Stimulated activated naive CD8-positive, alpha-beta T cell treated with anti-CD3 and anti-CD28 coated beads, Interleukin-15, Interleukin-2, amounts not matched to agents 100 ng/mL and 50 ng/mL, for 24 hours (primary cell): ENCODE measurements at regions not wholly inside any gene's neighbourhood (a gene's known extent, or its start where the extent isn't known, plus 50 kb on each side); places are given as distances from the start of the nearest gene placed in this dataset.

Experiments
- H3K27ac Mint-ChIP-seq: one replicate; pipeline ENCODE4 v1.8.0; 2021; ENCODE audit warnings: mild to moderate bottlenecking, mixed read lengths
- H3K27me3 Mint-ChIP-seq: one replicate; pipeline ENCODE4 v1.8.0; 2021; ENCODE audit warnings: mixed read lengths
- H3K36me3 Mint-ChIP-seq: one replicate; pipeline ENCODE4 v1.8.0; 2021; ENCODE audit warnings: low read depth, mixed read lengths
- H3K4me1 Mint-ChIP-seq: one replicate; pipeline ENCODE4 v1.8.0; 2021; ENCODE audit warnings: low read depth, mixed read lengths
- H3K4me3 Mint-ChIP-seq: one replicate; pipeline ENCODE4 v1.8.0; 2021; ENCODE audit warnings: mild to moderate bottlenecking, mixed read lengths
- H3K9me3 Mint-ChIP-seq: one replicate; pipeline ENCODE4 v1.8.0; 2021; ENCODE audit warnings: mixed read lengths

GRCh38 chr18:68438983-68439382 lies 275.9 kb downstream of the TMX3 start:
- H3K27ac Mint-ChIP-seq: no peak overlapping the region
- no peaks in the 10 kb centered on the region for H3K36me3 Mint-ChIP-seq
- H3K9me3 Mint-ChIP-seq: peaks cover 10% of the 10 kb centered on the region
- H3K27me3 Mint-ChIP-seq: peaks cover 3% of the 10 kb centered on the region
- peaks cover 6% of the 10 kb centered on the region for H3K4me1 Mint-ChIP-seq
- H3K4me3 Mint-ChIP-seq: no peak overlapping the region

- no peak overlapping the region for H3K27ac Mint-ChIP-seq
- H3K9me3 Mint-ChIP-seq: peaks cover 10% of the 10 kb centered on the region
- H3K4me3 Mint-ChIP-seq: no peak overlapping the region
- peaks cover 6% of the 10 kb centered on the region for H3K4me1 Mint-ChIP-seq
- H3K36me3 Mint-ChIP-seq: no peaks in the 10 kb centered on the region
- H3K27me3 Mint-ChIP-seq: peaks cover 3% of the 10 kb centered on the region
Observed at GRCh38 chr18:68438536-68438935, 276.4 kb downstream of the TMX3 start.

- no peak overlapping the region for H3K4me3 Mint-ChIP-seq
- peaks cover 10% of the 10 kb centered on the region for H3K9me3 Mint-ChIP-seq
- peaks cover 3% of the 10 kb centered on the region for H3K27me3 Mint-ChIP-seq
- H3K4me1 Mint-ChIP-seq: peaks cover 6% of the 10 kb centered on the region
- no peaks in the 10 kb centered on the region for H3K36me3 Mint-ChIP-seq
- H3K27ac Mint-ChIP-seq: no peak overlapping the region
Observed at GRCh38 chr18:68436485-68436884, 278.4 kb downstream of the TMX3 start.

GRCh38 chr18:68435581-68435980 lies 279.3 kb downstream of the TMX3 start:
- Mint-ChIP-seq H3K36me3 (no peaks in the 10 kb centered on the region), H3K27me3 (peaks cover 3% of the 10 kb centered on the region), H3K4me3 (no peak overlapping the region), H3K27ac (no peak overlapping the region), H3K9me3 (peaks cover 10% of the 10 kb centered on the region), H3K4me1 (peaks cover 6% of the 10 kb centered on the region)

- H3K4me3 Mint-ChIP-seq: no peak overlapping the region
- no peaks in the 10 kb centered on the region for H3K36me3 Mint-ChIP-seq
- no peaks in the 10 kb centered on the region for H3K27me3 Mint-ChIP-seq
- H3K27ac Mint-ChIP-seq: no peak overlapping the region
- peaks cover 6% of the 10 kb centered on the region for H3K4me1 Mint-ChIP-seq
- H3K9me3 Mint-ChIP-seq: peaks cover 4% of the 10 kb centered on the region
Observed at GRCh38 chr18:68431922-68432198, 283.0 kb downstream of the TMX3 start.

GRCh38 chr18:68431111-68431921 lies 283.6 kb downstream of the TMX3 start:
- Mint-ChIP-seq H3K27ac (no peak overlapping the region), H3K27me3 (no peaks in the 10 kb centered on the region), H3K9me3 (peaks cover 2% of the 10 kb centered on the region), H3K4me1 (peaks cover 2% of the 10 kb centered on the region), H3K36me3 (no peaks in the 10 kb centered on the region), H3K4me3 (no peak overlapping the region)

- H3K4me3 Mint-ChIP-seq: no peak overlapping the region
- no peaks in the 10 kb centered on the region for H3K4me1 Mint-ChIP-seq
- H3K27me3 Mint-ChIP-seq: no peaks in the 10 kb centered on the region
- no peak overlapping the region for H3K27ac Mint-ChIP-seq
- H3K9me3 Mint-ChIP-seq: no peaks in the 10 kb centered on the region
- no peaks in the 10 kb centered on the region for H3K36me3 Mint-ChIP-seq
Observed at GRCh38 chr18:68429841-68430240, 285.1 kb downstream of the TMX3 start.

- H3K27ac Mint-ChIP-seq: no peak overlapping the region
- H3K36me3 Mint-ChIP-seq: no peaks in the 10 kb centered on the region
- no peak overlapping the region for H3K4me3 Mint-ChIP-seq
- no peaks in the 10 kb centered on the region for H3K9me3 Mint-ChIP-seq
- no peaks in the 10 kb centered on the region for H3K4me1 Mint-ChIP-seq
- no peaks in the 10 kb centered on the region for H3K27me3 Mint-ChIP-seq
Observed at GRCh38 chr18:68429111-68429510, 285.8 kb downstream of the TMX3 start.

GRCh38 chr18:68428661-68429060 lies 286.2 kb downstream of the TMX3 start:
- Mint-ChIP-seq H3K27ac (no peak overlapping the region), H3K4me3 (no peak overlapping the region), H3K4me1 (no peaks in the 10 kb centered on the region), H3K9me3 (no peaks in the 10 kb centered on the region), H3K27me3 (no peaks in the 10 kb centered on the region), H3K36me3 (no peaks in the 10 kb centered on the region)

GRCh38 chr18:68427951-68428401 lies 286.9 kb downstream of the TMX3 start:
- no peaks in the 10 kb centered on the region for H3K36me3 Mint-ChIP-seq
- no peak overlapping the region for H3K27ac Mint-ChIP-seq
- no peak overlapping the region for H3K4me3 Mint-ChIP-seq
- no peaks in the 10 kb centered on the region for H3K9me3 Mint-ChIP-seq
- no peaks in the 10 kb centered on the region for H3K27me3 Mint-ChIP-seq
- no peaks in the 10 kb centered on the region for H3K4me1 Mint-ChIP-seq

GRCh38 chr18:68426731-68427315 lies 288.1 kb downstream of the TMX3 start:
- Mint-ChIP-seq H3K4me1 (no peaks in the 10 kb centered on the region), H3K4me3 (no peak overlapping the region), H3K27ac (no peak overlapping the region), H3K36me3 (no peaks in the 10 kb centered on the region), H3K27me3 (no peaks in the 10 kb centered on the region), H3K9me3 (no peaks in the 10 kb centered on the region)

GRCh38 chr18:68418881-68419280 lies 296.0 kb downstream of the TMX3 start:
- no peak overlapping the region for H3K27ac Mint-ChIP-seq
- H3K27me3 Mint-ChIP-seq: peaks cover 4% of the 10 kb centered on the region
- no peaks in the 10 kb centered on the region for H3K9me3 Mint-ChIP-seq
- H3K4me3 Mint-ChIP-seq: no peak overlapping the region
- H3K4me1 Mint-ChIP-seq: no peaks in the 10 kb centered on the region
- no peaks in the 10 kb centered on the region for H3K36me3 Mint-ChIP-seq

GRCh38 chr18:68418226-68418868 lies 296.6 kb downstream of the TMX3 start:
- Mint-ChIP-seq H3K4me3 (no peak overlapping the region), H3K27ac (no peak overlapping the region), H3K9me3 (no peaks in the 10 kb centered on the region), H3K36me3 (no peaks in the 10 kb centered on the region), H3K4me1 (no peaks in the 10 kb centered on the region), H3K27me3 (peaks cover 4% of the 10 kb centered on the region)

- Mint-ChIP-seq H3K9me3 (no peaks in the 10 kb centered on the region), H3K36me3 (no peaks in the 10 kb centered on the region), H3K27me3 (peaks cover 4% of the 10 kb centered on the region), H3K27ac (no peak overlapping the region), H3K4me3 (no peak overlapping the region), H3K4me1 (no peaks in the 10 kb centered on the region)
Observed at GRCh38 chr18:68417826-68418225, 297.1 kb downstream of the TMX3 start.

GRCh38 chr18:68417166-68417799 lies 297.6 kb downstream of the TMX3 start:
- Mint-ChIP-seq H3K27ac (no peak overlapping the region), H3K36me3 (no peaks in the 10 kb centered on the region), H3K4me1 (no peaks in the 10 kb centered on the region), H3K9me3 (no peaks in the 10 kb centered on the region), H3K27me3 (peaks cover 4% of the 10 kb centered on the region), H3K4me3 (no peak overlapping the region)
